CD4-positive, alpha-beta memory T cell (primary cell): ENCODE measurements at regions not wholly inside any gene's neighbourhood (a gene's known extent, or its start where the extent isn't known, plus 50 kb on each side); places are given as distances from the start of the nearest gene placed in this dataset.
"Not testable (repeated sequence)": the region's sequence is repeated elsewhere in the genome, so short reads cannot be mapped to it uniquely, and the experiment has no call there.

Experiments used
- CTCF ChIA-PET: fragments of 350-600 bp; sonication (Branson Sonifier 250); formaldehyde crosslinking; loops from one replicate; lab custom pipeline; 2021; ENCODE audit warnings: inconsistent platforms; ENCODE audit not compliant: partially characterized antibody; lab: Charles Lee
- POLR2A ChIA-PET: fragments of 350-600 bp; sonication (Branson Sonifier 250); formaldehyde crosslinking; loops from one replicate; lab custom pipeline; 2021; ENCODE audit not compliant: partially characterized antibody; lab: Charles Lee
- DNase-seq, 5 donors: peaks; one replicate each; pipeline versions ENCODE4 v3.0.0 to v3.0.0-alpha.2; 2020 to 2022; ENCODE audit warnings: mixed read lengths in 1 of 5
- H3K27ac ChIP-seq: one replicate; pipeline ENCODE4 v1.7.0; 2013; ENCODE audit warnings: low read depth, low read length
- H3K27me3 ChIP-seq: 2 replicates; pipeline ENCODE4 v1.7.0; 2013; ENCODE audit warnings: mild to moderate bottlenecking, low read length, moderate library complexity; ENCODE audit not compliant: insufficient read depth
- H3K36me3 ChIP-seq: 2 replicates; pipeline ENCODE4 v1.7.0; 2013; ENCODE audit warnings: mild to moderate bottlenecking, low read length, moderate library complexity; ENCODE audit not compliant: insufficient read depth
- H3K4me1 ChIP-seq: 2 replicates; pipeline ENCODE4 v1.7.0; 2013; ENCODE audit warnings: mild to moderate bottlenecking, low read length, moderate library complexity; ENCODE audit not compliant: insufficient read depth
- H3K4me3 ChIP-seq, 2 donors: one replicate each; pipeline ENCODE4 v1.7.0; 2013; ENCODE audit warnings: low read length in 2 of 2, mild to moderate bottlenecking in 1 of 2
- H3K9me3 ChIP-seq, 2 donors: one replicate each; pipeline ENCODE4 v1.7.0; 2013; ENCODE audit warnings: low read length in 2 of 2, control low read depth in 1 of 2; ENCODE audit not compliant: control insufficient read depth in 1 of 2
- H3K27ac Mint-ChIP-seq, 7 donors: one replicate each; pipeline ENCODE4 v1.8.0; 2020 to 2021; ENCODE audit warnings: mixed read lengths in 7 of 7, mild to moderate bottlenecking in 6 of 7, inconsistent platforms in 3 of 7, moderate library complexity in 3 of 7
- H3K27me3 Mint-ChIP-seq, 2 donors: one replicate each; pipeline ENCODE4 v1.8.0; 2020 to 2021; ENCODE audit warnings: mixed read lengths in 2 of 2
- H3K36me3 Mint-ChIP-seq, 2 donors: one replicate each; pipeline ENCODE4 v1.8.0; 2020 to 2021; ENCODE audit warnings: mixed read lengths in 2 of 2, inconsistent platforms in 1 of 2, mild to moderate bottlenecking in 1 of 2
- H3K4me1 Mint-ChIP-seq, 4 donors: one replicate each; pipeline ENCODE4 v1.8.0; 2020 to 2021; ENCODE audit warnings: mixed read lengths in 4 of 4, mild to moderate bottlenecking in 1 of 4
- H3K4me3 Mint-ChIP-seq, 8 donors: one replicate each; pipeline ENCODE4 v1.8.0; 2020 to 2021; ENCODE audit warnings: mixed read lengths in 8 of 8, mild to moderate bottlenecking in 7 of 8, moderate library complexity in 6 of 8, inconsistent platforms in 3 of 8
- H3K9me3 Mint-ChIP-seq, 8 donors: one replicate each; pipeline ENCODE4 v1.8.0; 2020 to 2021; ENCODE audit warnings: mixed read lengths in 8 of 8, mild to moderate bottlenecking in 5 of 8, inconsistent platforms in 3 of 8, moderate library complexity in 1 of 8
- intact Hi-C: fragments of 100-400 bp; cut with micrococcal nuclease; formaldehyde crosslinking; loops from one replicate; pipeline ENCODE4 v1.15.1; 2023

GRCh38 chr3:174365796-174366195 lies 493.3 kb upstream of the NAALADL2 start:
- CTCF ChIA-PET: no interaction called here
- no peaks in the 10 kb centered on the region for H3K4me1 ChIP-seq
- H3K27ac ChIP-seq: no peak overlapping the region
- no peak for DNase-seq
- no peaks in the 10 kb centered on the region for H3K4me1 Mint-ChIP-seq
- intact Hi-C loops: no loop called here
- H3K36me3 ChIP-seq: no peaks in the 10 kb centered on the region
- no peaks in the 10 kb centered on the region for H3K27me3 Mint-ChIP-seq
- no peaks in the 10 kb centered on the region for H3K27me3 ChIP-seq
- H3K36me3 Mint-ChIP-seq: no peaks in the 10 kb centered on the region
- H3K9me3 ChIP-seq: no peaks in the 10 kb centered on the region
- peaks cover 0 to 14% (median 5%) of the 10 kb centered on the region in 8 donors for H3K9me3 Mint-ChIP-seq
- H3K4me3 ChIP-seq: no peak overlapping the region
- POLR2A ChIA-PET: no interaction called here
- H3K4me3 Mint-ChIP-seq: no peak overlapping the region
- H3K27ac Mint-ChIP-seq: no peak overlapping the region

GRCh38 chr3:174366904-174367303 lies 492.2 kb upstream of the NAALADL2 start:
- H3K36me3 ChIP-seq, CTCF ChIA-PET, H3K4me3 ChIP-seq, H3K27me3 ChIP-seq, H3K36me3 Mint-ChIP-seq, intact Hi-C loops, H3K27ac Mint-ChIP-seq, H3K4me3 Mint-ChIP-seq, POLR2A ChIA-PET, H3K4me1 Mint-ChIP-seq, H3K9me3 ChIP-seq, H3K27me3 Mint-ChIP-seq, H3K4me1 ChIP-seq, H3K27ac ChIP-seq, DNase-seq: not testable (repeated sequence)
- peaks cover 0 to 15% (median 5%) of the 10 kb centered on the region in 8 donors for H3K9me3 Mint-ChIP-seq

GRCh38 chr3:174376346-174376745 lies 482.8 kb upstream of the NAALADL2 start:
- Mint-ChIP-seq H3K4me1 (no peaks in the 10 kb centered on the region), H3K9me3 (peaks cover 0 to 5% (median 3%) of the 10 kb centered on the region in 8 donors), H3K27me3 (no peaks in the 10 kb centered on the region), H3K36me3 (no peaks in the 10 kb centered on the region), H3K4me3 (no peak overlapping the region), H3K27ac (no peak overlapping the region)
- H3K27me3 ChIP-seq: no peaks in the 10 kb centered on the region
- CTCF ChIA-PET: no interaction called here
- POLR2A ChIA-PET: no interaction called here
- intact Hi-C loops: no loop called here
- no peak for DNase-seq
- no peaks in the 10 kb centered on the region for H3K36me3 ChIP-seq
- no peaks in the 10 kb centered on the region for H3K4me1 ChIP-seq
- H3K4me3 ChIP-seq: no peak overlapping the region
- no peaks in the 10 kb centered on the region for H3K9me3 ChIP-seq
- H3K27ac ChIP-seq: no peak overlapping the region

- CTCF ChIA-PET: no interaction called here
- H3K4me1 Mint-ChIP-seq: no peaks in the 10 kb centered on the region
- POLR2A ChIA-PET: no interaction called here
- Histone ChIP-seq H3K36me3 (no peaks in the 10 kb centered on the region), H3K4me1 (no peaks in the 10 kb centered on the region), H3K27me3 (no peaks in the 10 kb centered on the region), H3K27ac (no peak overlapping the region), H3K4me3 (no peak overlapping the region), H3K9me3 (no peaks in the 10 kb centered on the region)
- H3K27me3 Mint-ChIP-seq: no peaks in the 10 kb centered on the region
- no peak overlapping the region for H3K27ac Mint-ChIP-seq
- DNase-seq: no peak
- peaks cover 0 to 5% (median 4%) of the 10 kb centered on the region in 8 donors for H3K9me3 Mint-ChIP-seq
- no peaks in the 10 kb centered on the region for H3K36me3 Mint-ChIP-seq
- H3K4me3 Mint-ChIP-seq: no peak overlapping the region
- intact Hi-C loops: no loop called here
Measured at GRCh38 chr3:174377096-174377495, 482.0 kb upstream of the NAALADL2 start.

- H3K4me1 Mint-ChIP-seq: no peaks in the 10 kb centered on the region
- intact Hi-C loops: no loop called here
- no peak overlapping the region for H3K4me3 Mint-ChIP-seq
- no peak overlapping the region for H3K27ac Mint-ChIP-seq
- no peaks in the 10 kb centered on the region for H3K27me3 Mint-ChIP-seq
- Histone ChIP-seq H3K27me3 (no peaks in the 10 kb centered on the region), H3K27ac (no peak overlapping the region), H3K36me3 (no peaks in the 10 kb centered on the region), H3K4me3 (no peak overlapping the region), H3K9me3 (no peaks in the 10 kb centered on the region), H3K4me1 (no peaks in the 10 kb centered on the region)
- H3K9me3 Mint-ChIP-seq: peaks cover 0 to 5% (median 3%) of the 10 kb centered on the region in 8 donors
- no peak for DNase-seq
- CTCF ChIA-PET: no interaction called here
- H3K36me3 Mint-ChIP-seq: no peaks in the 10 kb centered on the region
- POLR2A ChIA-PET: no interaction called here
Measured at GRCh38 chr3:174377684-174378083, 481.4 kb upstream of the NAALADL2 start.

- Histone ChIP-seq H3K4me1 (no peaks in the 10 kb centered on the region), H3K36me3 (no peaks in the 10 kb centered on the region), H3K27me3 (no peaks in the 10 kb centered on the region), H3K27ac (no peak overlapping the region), H3K9me3 (no peaks in the 10 kb centered on the region), H3K4me3 (no peak overlapping the region)
- POLR2A ChIA-PET: no interaction called here
- intact Hi-C loops: no loop called here
- Mint-ChIP-seq H3K27me3 (no peaks in the 10 kb centered on the region), H3K36me3 (no peaks in the 10 kb centered on the region), H3K4me3 (no peak overlapping the region), H3K9me3 (peaks cover 0 to 9% (median 3%) of the 10 kb centered on the region in 8 donors), H3K27ac (no peak overlapping the region), H3K4me1 (no peaks in the 10 kb centered on the region)
- no peak for DNase-seq
- CTCF ChIA-PET: interaction anchor here (0.6 kb wide), 1 partner anchor 8 kb away, joined by 3 read pairs; no protein-coding TSS in a partner anchor
Measured at GRCh38 chr3:174382878-174383277, 476.3 kb upstream of the NAALADL2 start.

- Mint-ChIP-seq H3K27me3 (no peaks in the 10 kb centered on the region), H3K27ac (no peak overlapping the region), H3K9me3 (peaks cover 0 to 9% (median under 1%) of the 10 kb centered on the region in 8 donors), H3K4me3 (no peak overlapping the region), H3K4me1 (no peaks in the 10 kb centered on the region), H3K36me3 (no peaks in the 10 kb centered on the region)
- H3K36me3 ChIP-seq: no peaks in the 10 kb centered on the region
- no peak overlapping the region for H3K4me3 ChIP-seq
- no peaks in the 10 kb centered on the region for H3K27me3 ChIP-seq
- no peaks in the 10 kb centered on the region for H3K4me1 ChIP-seq
- CTCF ChIA-PET: no interaction called here
- no peaks in the 10 kb centered on the region for H3K9me3 ChIP-seq
- no peak for DNase-seq
- intact Hi-C loops: no loop called here
- POLR2A ChIA-PET: no interaction called here
- H3K27ac ChIP-seq: no peak overlapping the region
Measured at GRCh38 chr3:174387736-174388135, 471.4 kb upstream of the NAALADL2 start.

GRCh38 chr3:174397848-174398247 lies 461.3 kb upstream of the NAALADL2 start:
- no peaks in the 10 kb centered on the region for H3K4me1 ChIP-seq
- Mint-ChIP-seq H3K27me3 (no peaks in the 10 kb centered on the region), H3K36me3 (no peaks in the 10 kb centered on the region), H3K27ac (no peak overlapping the region), H3K4me3 (no peak overlapping the region), H3K9me3 (peaks cover 0 to 4% (median 0%) of the 10 kb centered on the region in 8 donors), H3K4me1 (no peaks in the 10 kb centered on the region)
- H3K27ac ChIP-seq: no peak overlapping the region
- POLR2A ChIA-PET: no interaction called here
- H3K9me3 ChIP-seq: no peaks in the 10 kb centered on the region
- no peaks in the 10 kb centered on the region for H3K27me3 ChIP-seq
- intact Hi-C loops: no loop called here
- H3K36me3 ChIP-seq: no peaks in the 10 kb centered on the region
- H3K4me3 ChIP-seq: no peak overlapping the region
- no peak for DNase-seq
- CTCF ChIA-PET: no interaction called here
